ENCODE measurements at regions not wholly inside any gene's neighbourhood (a gene's known extent, or its start where the extent isn't known, plus 50 kb on each side); places are given as distances from the start of the nearest gene placed in this dataset.

GRCh38 chr5:31100781-31101310, 92.6 kb upstream of the CDH6 start:
- TF ChIP-seq CTCF (IDR thresholded peaks at IDR 0.05) (no peak), POLR2A (IDR thresholded peaks at IDR 0.05) (no peak)

All from testis (tissue), 2 donors.